ENCODE measurements at regions not wholly inside any gene's neighbourhood (a gene's known extent, or its start where the extent isn't known, plus 50 kb on each side); places are given as distances from the start of the nearest gene placed in this dataset.

- Histone ChIP-seq H3K4me3 (no peak overlapping the region), H3K9me3 (no peaks in the 10 kb centered on the region), H3K27ac (no peak overlapping the region), H3K27me3 (replicated peaks; ENCODE audit: insufficient read depth) (no peaks in the 10 kb centered on the region), H3K36me3 (no peaks in the 10 kb centered on the region), H3K4me1 (replicated peaks) (no peaks in the 10 kb centered on the region)
- intact Hi-C loops (cut with DNase I), result loop anchor here (10.0 kb wide), 1 partner anchor 130 kb away; no protein-coding TSS in a partner anchor
- DNase-seq (ENCODE audit: low spot score), result no peak
- TF ChIP-seq POLR2AphosphoS5 (IDR thresholded peaks at IDR 0.05) (no peak), POLR2A (IDR thresholded peaks at IDR 0.05) (no peak), CTCF (IDR thresholded peaks at IDR 0.05) (no peak)
- 82% methylated on average over 23 of the region's 23 CpGs for WGBS
Observed at GRCh38 chr14:101234244-101234937, 326.9 kb upstream of the DIO3 start.

GRCh38 chr14:101234999-101235334, 326.3 kb upstream of the DIO3 start:
- 85% methylated on average over 12 of the region's 12 CpGs for WGBS
- intact Hi-C loops (cut with DNase I), result loop anchor here (10.0 kb wide), 1 partner anchor 130 kb away; no protein-coding TSS in a partner anchor

GRCh38 chr14:101235335-101236103, 325.8 kb upstream of the DIO3 start:
- Histone ChIP-seq H3K36me3 (no peaks in the 10 kb centered on the region), H3K4me3 (no peak overlapping the region), H3K27ac (no peak overlapping the region), H3K4me1 (replicated peaks) (no peaks in the 10 kb centered on the region), H3K9me3 (no peaks in the 10 kb centered on the region), H3K27me3 (replicated peaks; ENCODE audit: insufficient read depth) (no peaks in the 10 kb centered on the region)
- no peak for DNase-seq (ENCODE audit: low spot score)
- intact Hi-C loops (cut with DNase I), result loop anchor here (10.0 kb wide), 1 partner anchor 129 kb away; no protein-coding TSS in a partner anchor
- 77% methylated on average over 16 of the region's 16 CpGs for WGBS
- TF ChIP-seq POLR2A (IDR thresholded peaks at IDR 0.05) (no peak), CTCF (IDR thresholded peaks at IDR 0.05) (peak; percentile 20 to 69 (median 50))

More at GRCh38 chr14:101234999-101235334, 326.3 kb upstream of the DIO3 start:
- Histone ChIP-seq H3K27me3 (replicated peaks; ENCODE audit: insufficient read depth) (no peaks in the 10 kb centered on the region), H3K4me1 (replicated peaks) (no peaks in the 10 kb centered on the region), H3K27ac (no peak overlapping the region), H3K9me3 (no peaks in the 10 kb centered on the region), H3K4me3 (no peak overlapping the region), H3K36me3 (no peaks in the 10 kb centered on the region)
- DNase-seq (ENCODE audit: low spot score), result no peak
- no peak for TF ChIP-seq POLR2AphosphoS5 (IDR thresholded peaks at IDR 0.05)
- no peak for TF ChIP-seq CTCF (IDR thresholded peaks at IDR 0.05)
- TF ChIP-seq POLR2A (IDR thresholded peaks at IDR 0.05), result no peak

DNA sequence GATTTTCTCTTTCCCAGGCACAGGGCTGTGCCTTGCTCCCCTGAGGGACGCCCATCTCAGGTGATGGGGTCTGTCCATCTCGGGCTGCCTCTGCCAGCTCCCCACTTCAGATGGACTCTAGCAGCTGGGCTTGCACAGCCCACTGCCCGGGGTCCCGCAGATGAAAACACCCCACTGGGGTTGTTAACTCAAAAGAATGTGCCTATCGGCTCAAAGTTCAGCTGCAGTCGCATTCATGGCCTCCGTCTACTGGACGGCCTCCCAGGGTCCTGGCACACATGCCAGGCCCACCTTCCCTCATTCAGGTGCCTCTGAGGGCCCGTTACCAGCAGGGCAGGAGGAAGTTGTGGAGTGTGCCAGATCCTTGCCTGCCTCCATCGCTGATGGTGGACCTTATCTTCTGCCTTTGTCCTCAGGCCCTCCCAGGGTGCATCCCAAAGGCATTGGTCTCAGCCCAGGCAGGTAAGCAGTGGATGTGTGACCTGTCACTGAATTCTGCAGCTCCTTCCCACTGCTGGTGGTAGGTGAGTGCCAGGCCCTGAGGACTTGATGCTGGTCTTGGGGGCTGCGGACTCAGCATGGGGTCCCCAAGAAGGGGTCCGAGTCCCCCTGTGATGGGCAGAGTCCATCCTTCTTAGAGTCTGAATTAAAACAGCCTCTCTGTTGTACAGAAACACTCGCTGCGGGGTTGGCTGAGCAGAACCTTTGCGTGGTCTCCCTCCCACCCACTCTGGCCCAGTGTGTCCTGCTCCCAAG, 324.6 kb upstream of the DIO3 start:
- intact Hi-C loops (cut with DNase I), result loop anchor here (10.0 kb wide), 1 partner anchor 128 kb away; no protein-coding TSS in a partner anchor
- H3K27ac ChIP-seq, result no peak overlapping the region
- H3K9me3 ChIP-seq, result no peaks in the 10 kb centered on the region
- H3K27me3 ChIP-seq (replicated peaks; ENCODE audit: insufficient read depth), result no peaks in the 10 kb centered on the region
- H3K36me3 ChIP-seq, result no peaks in the 10 kb centered on the region
- H3K4me1 ChIP-seq (replicated peaks), result no peaks in the 10 kb centered on the region
- TF ChIP-seq POLR2A (IDR thresholded peaks at IDR 0.05) (no peak), CTCF (IDR thresholded peaks at IDR 0.05) (no peak), POLR2AphosphoS5 (IDR thresholded peaks at IDR 0.05) (no peak)
- no peak overlapping the region for H3K4me3 ChIP-seq
- 94% methylated on average over 15 of the region's 15 CpGs for WGBS
- no peak for DNase-seq (ENCODE audit: low spot score)

All from prostate gland (tissue), 2 donors.